Kasumi-1 (cell line): ENCODE measurements at regions not wholly inside any gene's neighbourhood (a gene's known extent, or its start where the extent isn't known, plus 50 kb on each side); places are given as distances from the start of the nearest gene placed in this dataset.

Experiments used
- DNase-seq, 2 experiments: peaks; one replicate each; lab custom pipeline; 2025; lab: John Stamatoyannopoulos, UW

- DNase-seq = no peak
Observed at GRCh38 chr5:135218790-135219568, 180.1 kb downstream of the MACROH2A1 start.

GRCh38 chr5:135218486-135218755, 180.6 kb downstream of the MACROH2A1 start:
- DNase-seq = no peak

- DNase-seq = no peak
Observed at GRCh38 chr5:135217669-135218485, 181.2 kb downstream of the MACROH2A1 start.

DNA sequence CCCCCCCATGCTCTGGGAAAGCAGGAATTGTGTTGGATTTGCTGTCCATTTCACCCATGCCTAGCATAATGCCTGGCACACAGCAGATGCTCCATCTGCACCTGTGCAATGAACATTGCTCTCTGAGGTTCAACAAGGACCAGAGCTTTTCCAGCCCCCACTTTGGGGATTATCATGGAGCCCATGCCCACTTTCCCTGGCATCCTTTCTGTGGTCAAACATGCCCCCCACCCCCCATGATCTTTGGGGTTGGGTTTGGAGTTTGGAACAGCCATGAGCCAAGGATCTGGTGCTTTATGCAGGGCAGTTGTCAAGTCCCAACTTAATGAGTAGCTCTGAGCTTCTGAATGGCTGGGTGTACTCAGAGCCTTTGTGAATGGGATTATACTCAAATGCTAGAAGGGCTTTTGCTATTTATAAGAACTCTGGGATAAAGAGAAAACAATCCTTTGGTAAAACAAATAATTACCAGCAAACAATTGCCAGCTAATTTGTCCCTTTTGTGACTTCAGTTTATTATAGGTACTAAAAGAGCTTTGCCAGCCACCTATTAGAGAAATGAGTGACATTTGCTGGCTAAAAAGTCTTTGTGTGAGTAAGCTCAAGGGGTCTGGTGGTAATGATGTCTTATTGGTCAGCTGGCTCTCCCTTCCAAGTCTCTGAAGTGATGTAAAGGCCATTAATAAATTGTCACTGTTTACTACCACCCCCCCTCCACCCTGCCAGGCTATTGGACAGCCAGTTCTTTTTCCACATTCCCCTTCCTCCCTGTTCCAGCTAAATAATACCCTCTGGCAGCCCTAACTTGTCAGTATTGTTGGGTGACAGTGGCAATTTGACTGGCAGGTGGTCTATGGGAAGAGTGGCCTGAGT, 182.3 kb downstream of the MACROH2A1 start:
- DNase-seq = no peak

- no peak for DNase-seq
Observed at GRCh38 chr5:135215617-135216470, 181.8 kb upstream of the PITX1 start.

DNA sequence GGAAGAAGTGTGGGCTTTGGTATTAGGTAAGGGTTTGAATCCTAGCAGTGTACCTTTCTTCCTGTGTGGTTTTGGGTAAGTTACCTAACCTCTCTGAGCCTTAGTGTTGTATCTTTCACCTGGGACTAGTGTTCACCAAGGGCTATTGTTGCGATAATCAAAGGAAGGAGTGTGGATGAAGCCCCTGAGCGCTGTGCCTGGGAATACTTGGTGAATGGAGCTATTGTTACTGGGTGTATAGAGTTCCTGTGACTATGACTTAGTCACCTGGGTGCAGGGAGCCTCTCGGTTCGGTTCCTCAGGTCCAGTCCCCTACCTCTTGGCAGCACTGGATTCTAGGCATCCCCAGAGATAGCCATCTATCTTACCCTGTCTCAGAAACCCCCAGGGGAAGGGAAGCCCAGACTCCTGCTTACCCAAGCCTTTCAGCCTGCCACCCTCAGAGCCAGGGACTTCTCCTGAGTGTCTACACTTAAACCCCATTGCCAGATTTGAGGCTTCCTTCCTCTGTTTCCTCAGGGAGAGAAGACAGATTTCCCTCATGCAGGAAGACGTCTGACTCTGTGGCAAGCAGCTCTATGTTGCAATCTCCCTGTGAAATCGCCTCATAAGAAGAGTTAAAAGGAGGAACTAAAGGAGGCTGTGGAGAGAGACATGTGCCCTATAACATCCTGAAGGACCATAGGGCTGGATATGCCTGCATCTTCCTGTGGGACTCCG, 181.0 kb upstream of the PITX1 start:
- DNase-seq = peak; percentile 97 to 98

DNA sequence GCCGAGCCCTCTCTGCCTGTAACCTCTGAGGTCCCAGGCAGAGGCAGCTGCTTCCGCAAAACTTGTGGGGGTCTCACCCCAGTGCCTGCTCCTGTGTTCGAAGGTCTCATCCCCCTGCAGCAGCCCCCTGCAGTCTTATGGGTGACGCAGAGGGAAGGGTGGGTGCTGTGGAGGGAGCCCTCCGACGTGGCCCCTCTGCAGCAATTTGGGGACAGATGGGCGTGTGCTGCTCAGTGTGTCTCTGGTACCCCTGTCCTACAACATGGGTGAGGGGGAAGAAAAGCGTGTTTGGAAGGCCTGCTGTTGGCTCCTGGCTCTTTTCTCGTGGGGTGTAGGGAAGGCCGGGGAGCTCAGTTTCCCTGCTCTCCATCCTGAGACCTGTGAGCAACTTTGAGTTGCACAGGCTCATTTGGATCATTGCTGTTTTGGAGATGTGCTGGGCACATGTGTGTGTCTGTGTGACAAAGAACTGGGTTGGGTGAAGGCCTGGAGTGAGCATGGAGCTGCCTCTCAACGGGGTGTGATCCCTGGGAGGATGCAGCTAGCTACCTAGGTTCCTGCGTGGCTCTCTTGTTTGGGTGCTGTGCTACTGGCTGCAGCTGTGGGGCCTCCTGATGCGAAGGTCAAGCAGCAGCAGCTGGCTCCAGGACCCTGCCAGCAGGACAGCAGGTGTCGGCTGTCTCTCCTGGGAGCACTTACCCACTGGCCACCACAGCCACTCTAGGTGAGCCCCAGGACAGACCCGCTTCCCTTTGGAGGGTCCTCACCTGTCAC, 179.6 kb upstream of the PITX1 start:
- DNase-seq = no peak

GRCh38 chr5:135213027-135213386, 179.0 kb upstream of the PITX1 start:
- no peak for DNase-seq

GRCh38 chr5:135212361-135213026, 178.5 kb upstream of the PITX1 start:
- DNase-seq = peak; percentile 22 to 32

DNA sequence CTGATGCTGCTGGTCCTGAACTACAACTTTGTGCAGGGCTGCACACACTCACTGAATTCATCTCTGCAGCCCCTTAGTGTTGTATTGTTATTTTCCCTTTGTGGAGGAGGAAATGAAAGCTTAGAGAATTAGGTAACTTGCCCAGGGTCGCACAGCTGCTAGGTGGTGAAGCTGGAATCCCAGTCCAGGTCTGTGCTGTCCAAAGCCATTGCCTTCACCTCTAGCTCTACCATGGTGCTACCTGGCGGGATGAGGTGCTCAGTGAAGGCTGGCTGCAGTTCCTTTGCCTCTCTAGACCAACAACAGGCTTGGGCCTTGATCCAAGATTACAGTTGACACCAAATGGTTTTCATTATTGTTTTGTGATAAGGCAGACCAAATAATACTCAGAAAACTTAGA, 177.8 kb upstream of the PITX1 start:
- DNase-seq = no peak

DNA sequence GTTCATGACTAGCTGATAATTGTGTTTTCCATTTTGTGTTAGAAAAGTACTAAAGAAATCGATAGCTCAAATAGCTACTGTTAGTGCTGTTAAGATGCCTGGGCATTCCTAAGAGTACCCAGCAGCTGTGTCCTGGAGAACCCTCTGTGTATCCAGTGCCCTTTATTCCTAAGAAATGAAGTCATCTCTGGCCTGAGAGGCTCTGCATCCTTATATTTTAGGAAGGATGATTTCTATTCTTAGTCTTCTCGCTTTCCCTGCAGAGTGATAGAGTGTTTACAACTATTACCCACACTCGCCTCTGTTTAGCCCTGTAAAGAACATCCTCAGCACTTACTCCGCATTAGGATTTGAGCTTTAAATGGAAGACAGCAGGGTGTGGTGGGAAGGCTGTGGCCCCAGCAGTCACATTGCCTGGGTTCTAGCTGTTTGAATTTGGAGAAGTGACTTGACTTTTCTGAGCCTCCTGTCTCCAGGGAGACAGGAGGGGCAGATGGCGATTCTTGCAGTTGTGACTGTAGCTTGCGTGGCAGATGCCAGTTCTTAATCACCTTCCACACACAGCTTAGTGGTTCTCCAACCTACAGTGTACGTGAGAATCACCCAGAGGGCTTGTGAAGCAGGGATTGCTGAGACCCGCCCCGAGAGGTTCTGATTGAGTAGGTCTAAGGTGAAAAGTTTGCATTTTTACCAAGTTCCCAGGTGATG, 177.2 kb upstream of the PITX1 start:
- peak; percentile 19 to 36 for DNase-seq

DNA sequence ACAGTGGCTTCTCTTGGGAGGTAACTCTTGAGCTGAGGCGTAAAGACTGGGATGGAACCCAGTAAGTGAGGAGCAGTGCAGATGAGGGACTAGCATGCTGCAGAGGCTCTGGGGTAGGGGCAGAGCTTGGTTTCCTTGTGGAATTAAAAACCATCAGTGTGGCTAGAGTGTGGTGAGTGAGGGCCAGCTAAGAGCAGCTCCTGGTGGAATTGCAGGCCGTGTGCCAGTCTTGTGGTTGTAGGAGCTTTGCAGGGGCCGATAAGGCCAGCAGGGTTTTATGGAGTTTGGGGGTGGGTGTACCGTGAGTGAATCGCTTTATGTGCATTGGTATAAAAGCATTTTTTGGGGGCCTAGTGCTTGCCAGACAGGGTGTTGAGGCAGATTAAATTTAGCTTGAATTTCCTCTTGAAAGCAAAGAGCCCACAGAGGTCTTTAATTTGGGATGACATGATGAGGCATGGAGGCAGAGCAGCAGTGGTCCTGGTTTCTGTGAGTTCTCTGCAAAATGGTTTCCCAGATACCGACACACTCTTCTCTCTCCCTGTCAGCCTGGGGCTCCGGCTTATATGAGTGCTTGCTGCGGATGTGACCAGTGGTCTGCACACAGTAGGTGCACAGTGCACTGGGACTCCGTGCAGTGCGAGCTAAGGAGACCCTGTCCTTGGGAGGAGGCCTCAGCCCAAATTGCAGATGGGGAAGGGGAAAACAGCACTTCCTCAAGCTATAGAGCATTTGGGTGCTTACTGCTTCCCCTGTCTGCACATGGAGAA, 176.4 kb upstream of the PITX1 start:
- DNase-seq = no peak

GRCh38 chr5:135208903-135209721, 175.1 kb upstream of the PITX1 start:
- DNase-seq = no peak

GRCh38 chr5:135208555-135208902, 174.5 kb upstream of the PITX1 start:
- peak in 1 of 2 experiments; percentile 35 for DNase-seq

DNA sequence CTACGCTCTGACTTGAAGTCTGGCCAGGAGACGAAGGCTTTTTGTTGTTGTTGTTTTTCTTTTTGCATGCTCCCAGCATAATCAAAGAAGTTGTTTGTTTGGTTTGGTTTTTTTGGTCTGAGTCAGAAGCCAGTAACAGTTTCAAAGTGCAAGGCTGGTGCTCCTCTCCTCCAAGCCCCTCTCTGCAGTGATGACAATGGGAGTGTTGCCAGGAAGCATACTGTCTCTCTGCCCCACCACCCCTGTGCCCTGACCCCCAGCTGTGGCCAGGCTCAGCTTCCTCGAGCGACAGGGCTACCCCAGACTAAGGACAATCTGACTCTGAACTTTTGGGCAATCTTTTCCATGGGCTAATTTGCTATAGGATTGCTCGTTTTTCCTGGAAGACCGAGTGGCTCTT, 173.8 kb upstream of the PITX1 start:
- no peak for DNase-seq

GRCh38 chr5:135206862-135207261, 172.8 kb upstream of the PITX1 start:
- DNase-seq = no peak

DNA sequence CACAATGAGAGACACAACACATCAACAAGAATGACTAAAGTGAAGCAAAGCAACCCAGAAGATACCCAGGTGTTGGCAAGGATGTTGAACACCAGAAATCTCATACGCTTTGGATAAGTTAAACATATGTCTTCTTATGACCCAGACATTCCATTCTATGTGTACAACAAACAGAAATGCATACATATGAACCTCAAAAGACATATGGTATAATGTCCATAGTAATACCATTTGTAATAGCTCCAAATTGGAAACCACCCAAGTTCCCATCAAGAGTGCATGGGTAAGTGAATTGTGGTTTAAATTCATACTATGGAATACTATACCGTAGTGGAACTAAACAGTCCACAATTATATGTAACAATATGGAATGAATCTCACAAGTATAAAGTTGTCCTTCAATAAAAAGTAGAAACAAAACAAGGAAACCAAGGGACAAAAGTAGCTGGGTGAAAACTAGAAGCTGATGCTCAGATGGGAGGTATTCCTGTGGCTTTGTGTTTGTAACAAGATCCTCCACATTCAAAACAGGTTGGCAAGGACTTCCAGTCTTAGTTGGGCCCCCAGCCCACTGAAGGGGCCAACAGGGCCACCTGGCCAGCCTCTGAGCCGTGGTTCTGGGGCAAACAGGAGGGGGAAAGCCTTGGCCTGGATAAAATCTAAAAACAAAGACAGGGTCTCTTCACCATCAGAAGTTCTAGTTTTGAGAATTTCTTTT, 171.8 kb upstream of the PITX1 start:
- no peak for DNase-seq
